Lower leg skin (tissue), 3 donors: ENCODE measurements at regions not wholly inside any gene's neighbourhood (a gene's known extent, or its start where the extent isn't known, plus 50 kb on each side); places are given as distances from the start of the nearest gene placed in this dataset.

Source experiments
- CTCF ChIP-seq, 3 donors: fragments of 450-650 bp; IDR thresholded peaks; one replicate each; pipeline ENCODE4 v1.5.1; 2016; ENCODE audit warnings: antibody characterized with exemption in 3 of 3, mild to moderate bottlenecking in 3 of 3, moderate library complexity in 2 of 3
- POLR2A ChIP-seq, 2 donors: fragments of 450-650 bp; IDR thresholded peaks; one replicate each; pipeline ENCODE4 v1.6.1; 2016 to 2017; ENCODE audit warnings: antibody characterized with exemption in 2 of 2, mild to moderate bottlenecking in 1 of 2, moderate library complexity in 1 of 2

GRCh38 chr7:116400522-116400921 is 99.0 kb upstream of the CAV2 start:
- no peak for TF ChIP-seq POLR2A (IDR thresholded peaks at IDR 0.05)
- no peak for TF ChIP-seq CTCF (IDR thresholded peaks at IDR 0.05)
